Muscle of leg (tissue), 3 donors: ENCODE measurements at regions not wholly inside any gene's neighbourhood (a gene's known extent, or its start where the extent isn't known, plus 50 kb on each side); places are given as distances from the start of the nearest gene placed in this dataset.

Experiments
- DNase-seq: peaks from one replicate; pipeline ENCODE4 v3.0.0; 2013
- H3K27ac ChIP-seq: one replicate; pipeline ENCODE4 v1.5.1; 2013; ENCODE audit warnings: mild to moderate bottlenecking, low read length, control low read depth
- H3K27me3 ChIP-seq: one replicate; pipeline ENCODE4 v1.6.1; 2013; ENCODE audit warnings: low read length; ENCODE audit not compliant: control insufficient read depth, insufficient read depth
- H3K36me3 ChIP-seq: one replicate; pipeline ENCODE4 v1.6.1; 2013; ENCODE audit warnings: low read length; ENCODE audit not compliant: control insufficient read depth, insufficient read depth
- H3K4me1 ChIP-seq: one replicate; pipeline ENCODE4 v1.6.1; 2013; ENCODE audit warnings: low read length; ENCODE audit not compliant: control insufficient read depth, insufficient read depth
- H3K4me3 ChIP-seq: one replicate; pipeline ENCODE4 v1.5.1; 2013; ENCODE audit warnings: low read length, control low read depth
- H3K9me3 ChIP-seq: replicated peaks from 2 replicates; pipeline ENCODE4 v1.6.1; 2013; ENCODE audit warnings: low read depth, low read length; ENCODE audit not compliant: control insufficient read depth
- WGBS: methylation state at CpG from one replicate; pipeline ENCODE4 v1.1.5; 2013; ENCODE audit warnings: missing lambda C conversion rate; ENCODE audit not compliant: insufficient coverage; 5-methylcytosine and 5-hydroxymethylcytosine counted together

DNA sequence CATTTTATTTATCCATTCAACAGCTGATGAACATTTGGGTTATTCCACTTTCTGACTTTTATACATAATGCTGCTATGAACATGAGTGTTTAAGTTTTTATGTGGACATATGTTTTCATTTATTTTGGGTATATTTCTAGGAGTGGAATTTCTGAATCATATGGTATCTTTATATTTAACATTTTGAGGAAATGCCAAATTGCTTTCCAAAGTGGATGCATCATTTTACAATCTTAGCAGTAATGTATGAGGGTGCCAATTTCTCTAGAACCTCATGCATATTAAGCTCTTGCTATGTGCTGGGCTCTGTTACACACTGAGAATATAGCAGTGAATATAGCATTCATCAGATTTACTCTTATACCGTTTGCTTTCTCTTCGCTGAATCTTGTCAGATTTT is 983.7 kb downstream of the STIM2 start:
- H3K4me1 ChIP-seq: no peaks in the 10 kb centered on the region
- peak; percentile 87 for DNase-seq
- peak overlapping the region; percentile 47 for H3K27ac ChIP-seq
- no peaks in the 10 kb centered on the region for H3K27me3 ChIP-seq
- no CpG with 5 or more reads among the region's 2 CpGs for WGBS
- H3K4me3 ChIP-seq: no peak overlapping the region
- no peaks in the 10 kb centered on the region for H3K9me3 ChIP-seq
- no peaks in the 10 kb centered on the region for H3K36me3 ChIP-seq

DNA sequence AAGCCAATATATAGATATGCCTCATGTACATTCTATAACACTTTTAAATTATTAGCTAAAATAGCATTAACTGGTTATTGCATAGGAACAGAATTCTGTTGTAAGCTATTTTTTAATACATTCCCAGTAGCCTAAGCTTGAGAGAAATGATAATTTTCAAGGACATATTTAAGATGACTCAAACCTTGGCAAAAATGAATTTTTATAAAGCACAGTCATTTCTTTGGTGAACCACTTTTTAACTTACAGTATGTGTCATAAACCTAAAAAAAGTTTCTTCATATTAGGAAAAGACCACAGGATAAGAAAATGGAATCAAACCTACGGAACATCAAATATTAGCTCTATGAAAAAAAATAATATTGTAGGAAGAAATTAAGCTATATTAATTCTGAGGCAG is 986.3 kb downstream of the STIM2 start:
- no CpG with 5 or more reads among the region's 1 CpG for WGBS
- no peaks in the 10 kb centered on the region for H3K27me3 ChIP-seq
- H3K27ac ChIP-seq: no peak overlapping the region
- no peaks in the 10 kb centered on the region for H3K4me1 ChIP-seq
- no peak overlapping the region for H3K4me3 ChIP-seq
- H3K9me3 ChIP-seq: no peaks in the 10 kb centered on the region
- no peaks in the 10 kb centered on the region for H3K36me3 ChIP-seq
- no peak for DNase-seq

DNA sequence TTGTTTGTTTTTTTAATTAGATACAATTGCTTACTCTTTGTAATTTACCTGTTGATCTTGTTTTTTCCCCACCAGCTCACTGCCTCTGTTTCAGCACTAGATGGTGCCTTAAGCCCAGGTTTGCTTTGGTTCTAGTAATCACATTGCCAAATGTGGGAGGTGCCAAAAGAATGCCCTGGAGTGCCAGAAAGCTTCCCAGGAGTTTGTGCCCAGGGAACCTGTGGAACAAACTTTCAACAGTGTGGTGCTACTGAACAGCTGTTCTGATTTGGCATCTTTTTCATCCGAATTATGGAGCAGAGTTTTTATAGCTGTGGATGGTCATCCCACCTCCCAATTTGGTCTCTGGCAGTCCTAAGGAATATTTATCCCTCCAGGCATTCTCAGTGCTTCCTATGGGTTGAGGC is 1000.7 kb downstream of the STIM2 start:
- Histone ChIP-seq H3K4me3 (no peak overlapping the region), H3K27ac (no peak overlapping the region), H3K27me3 (no peaks in the 10 kb centered on the region), H3K4me1 (no peaks in the 10 kb centered on the region), H3K9me3 (no peaks in the 10 kb centered on the region), H3K36me3 (no peaks in the 10 kb centered on the region)
- no CpG with 5 or more reads among the region's 1 CpG for WGBS
- DNase-seq: peak; percentile 13

DNA sequence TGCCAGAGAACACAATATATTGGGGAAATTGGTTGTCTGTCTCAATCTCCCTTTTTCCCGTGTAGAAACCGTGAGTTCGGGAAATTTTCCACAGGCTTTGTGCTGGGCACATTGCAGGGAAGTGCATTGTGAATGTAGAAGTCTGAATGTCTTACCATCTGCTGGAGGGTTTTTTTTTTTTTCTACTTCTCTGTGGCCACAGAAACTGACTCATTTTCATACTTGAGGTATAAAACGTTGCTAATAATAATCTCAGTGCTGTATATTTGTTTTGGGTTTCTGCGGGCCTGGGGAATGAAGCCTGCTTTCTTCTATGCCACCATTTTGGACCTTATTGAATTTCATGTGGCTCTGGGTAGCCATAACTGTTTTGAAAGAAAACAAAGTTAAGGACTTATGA is 1001.2 kb downstream of the STIM2 start:
- H3K36me3 ChIP-seq: no peaks in the 10 kb centered on the region
- no CpG with 5 or more reads among the region's 5 CpGs for WGBS
- peak; percentile 2 for DNase-seq
- H3K4me1 ChIP-seq: no peaks in the 10 kb centered on the region
- no peaks in the 10 kb centered on the region for H3K9me3 ChIP-seq
- H3K27ac ChIP-seq: no peak overlapping the region
- no peak overlapping the region for H3K4me3 ChIP-seq
- H3K27me3 ChIP-seq: no peaks in the 10 kb centered on the region

DNA sequence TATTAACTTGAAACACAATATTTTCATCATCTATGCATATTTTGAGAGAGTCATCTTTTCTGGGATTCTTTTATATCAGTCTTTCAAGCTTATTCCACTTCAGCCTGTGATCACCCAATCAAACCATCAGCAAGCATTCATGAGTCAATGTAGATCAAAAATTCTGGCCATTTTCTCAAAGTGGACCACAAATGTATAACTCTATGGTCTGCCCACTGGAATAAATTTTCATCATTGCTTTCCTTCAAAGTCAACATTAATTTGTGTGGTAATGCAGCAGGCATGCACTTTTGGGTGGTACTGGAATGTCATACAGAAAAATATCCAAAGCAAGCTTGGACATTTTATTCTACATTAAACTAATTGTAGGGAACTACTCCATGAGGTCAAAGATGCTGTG is 1013.0 kb downstream of the STIM2 start:
- Histone ChIP-seq H3K4me1 (no peaks in the 10 kb centered on the region), H3K36me3 (no peaks in the 10 kb centered on the region), H3K9me3 (no peaks in the 10 kb centered on the region), H3K4me3 (no peak overlapping the region), H3K27ac (no peak overlapping the region), H3K27me3 (no peaks in the 10 kb centered on the region)
- DNase-seq: no peak

DNA sequence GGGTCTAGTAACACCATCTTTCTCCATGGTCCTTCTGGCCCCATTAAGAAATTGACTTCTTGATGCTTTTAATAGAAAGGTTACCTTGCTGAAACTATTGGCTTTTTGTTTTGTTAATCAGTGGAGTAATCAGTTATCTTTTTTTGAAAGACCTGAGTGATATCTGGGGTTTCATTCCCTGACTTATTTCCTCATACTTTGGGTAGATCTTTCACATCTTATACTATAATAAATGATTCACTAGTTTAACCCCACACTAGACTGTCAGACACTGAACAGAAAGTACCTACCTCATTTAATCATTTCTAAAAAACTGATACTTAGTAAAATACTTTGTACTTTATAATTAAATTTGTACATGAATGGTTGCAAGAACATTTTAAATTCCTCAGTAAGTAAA is 1021.1 kb downstream of the STIM2 start:
- peaks cover 4% of the 10 kb centered on the region for H3K9me3 ChIP-seq
- H3K27ac ChIP-seq: no peak overlapping the region
- DNase-seq: no peak
- no peaks in the 10 kb centered on the region for H3K36me3 ChIP-seq
- H3K27me3 ChIP-seq: no peaks in the 10 kb centered on the region
- no peak overlapping the region for H3K4me3 ChIP-seq
- H3K4me1 ChIP-seq: no peaks in the 10 kb centered on the region

DNA sequence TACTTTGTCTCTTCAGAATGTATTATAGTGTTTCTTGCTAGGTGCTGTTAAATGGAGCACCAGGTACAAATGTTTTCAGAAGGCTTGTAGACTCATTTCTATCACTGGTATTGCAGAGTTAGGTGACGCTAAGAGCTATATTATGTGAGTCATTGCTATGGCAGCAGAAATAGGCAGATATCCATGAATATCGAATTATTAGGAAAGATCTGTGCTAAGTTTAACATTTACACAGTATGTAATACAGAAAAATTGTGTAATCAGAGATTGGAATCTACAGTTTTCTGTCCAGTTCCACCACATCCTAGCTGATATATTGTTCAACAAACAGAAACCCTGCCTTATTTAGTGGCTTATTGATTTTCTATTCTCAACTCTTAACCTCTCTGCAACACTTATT is 1025.5 kb downstream of the STIM2 start:
- H3K27ac ChIP-seq: no peak overlapping the region
- no peaks in the 10 kb centered on the region for H3K4me1 ChIP-seq
- H3K27me3 ChIP-seq: no peaks in the 10 kb centered on the region
- no peak for DNase-seq
- H3K36me3 ChIP-seq: no peaks in the 10 kb centered on the region
- WGBS: no CpG with 5 or more reads among the region's 2 CpGs
- H3K4me3 ChIP-seq: no peak overlapping the region
- no peaks in the 10 kb centered on the region for H3K9me3 ChIP-seq

DNA sequence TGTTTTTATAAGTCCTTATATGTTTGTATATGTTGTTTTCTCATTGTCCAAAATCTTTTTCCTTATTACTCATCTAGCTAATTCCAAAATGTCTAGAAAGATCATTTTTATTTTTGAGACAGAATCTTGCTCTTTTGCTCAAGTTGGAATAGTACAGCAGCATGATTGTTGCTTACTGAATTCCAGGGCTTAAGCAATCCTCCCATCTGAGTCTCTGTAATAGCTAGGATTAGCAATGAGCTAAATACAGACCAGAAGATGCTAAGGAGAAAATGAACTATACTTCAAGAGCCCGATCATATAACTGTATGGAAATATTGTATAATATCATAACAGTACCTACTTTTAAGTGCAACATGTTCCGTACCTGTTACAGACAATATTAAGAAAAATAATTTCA is 1027.0 kb downstream of the STIM2 start:
- no CpG with 5 or more reads among the region's 2 CpGs for WGBS
- H3K36me3 ChIP-seq: no peaks in the 10 kb centered on the region
- no peaks in the 10 kb centered on the region for H3K27me3 ChIP-seq
- no peak overlapping the region for H3K4me3 ChIP-seq
- DNase-seq: no peak
- H3K4me1 ChIP-seq: no peaks in the 10 kb centered on the region
- no peak overlapping the region for H3K27ac ChIP-seq
- H3K9me3 ChIP-seq: no peaks in the 10 kb centered on the region

DNA sequence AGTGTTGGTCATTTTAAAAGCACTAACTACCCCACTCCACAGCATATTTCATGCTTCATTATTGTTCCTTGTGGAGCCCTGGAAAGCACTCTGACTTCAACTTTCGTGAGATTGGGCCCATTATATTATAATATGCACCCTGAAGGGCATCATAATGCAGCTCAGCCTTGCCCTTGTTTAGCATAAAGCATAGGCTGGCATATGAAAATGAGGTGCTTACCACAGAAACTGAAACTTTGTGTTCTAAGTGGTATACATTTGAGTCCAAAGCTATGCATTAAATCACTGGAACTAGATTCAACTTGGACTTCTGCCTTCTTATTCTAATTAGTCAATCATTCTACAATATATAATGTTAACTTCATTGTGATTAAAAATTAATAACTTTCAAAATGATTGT is 1027.9 kb downstream of the STIM2 start:
- H3K36me3 ChIP-seq: no peaks in the 10 kb centered on the region
- no peaks in the 10 kb centered on the region for H3K9me3 ChIP-seq
- no CpG with 5 or more reads among the region's 1 CpG for WGBS
- H3K4me1 ChIP-seq: no peaks in the 10 kb centered on the region
- H3K4me3 ChIP-seq: no peak overlapping the region
- DNase-seq: no peak
- H3K27ac ChIP-seq: no peak overlapping the region
- no peaks in the 10 kb centered on the region for H3K27me3 ChIP-seq

DNA sequence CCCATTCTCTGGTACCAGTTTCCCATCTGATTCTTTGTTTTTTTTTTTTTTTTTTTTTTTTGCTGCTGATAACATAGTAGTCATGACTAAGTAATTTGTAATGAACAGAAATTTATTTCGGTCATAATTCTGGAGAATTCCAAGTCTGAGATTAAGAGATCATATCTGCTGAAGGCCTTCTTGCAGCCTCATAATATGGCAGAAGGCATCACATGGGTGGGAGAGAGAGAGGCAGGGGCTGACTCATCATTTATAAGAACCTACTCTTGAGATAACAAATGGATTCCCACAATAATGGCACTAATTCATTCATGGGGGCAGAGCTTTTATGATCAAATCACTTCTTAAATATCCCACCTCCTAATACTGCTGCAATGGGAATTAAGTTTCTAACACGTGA is 1034.3 kb downstream of the STIM2 start:
- Histone ChIP-seq H3K36me3 (no peaks in the 10 kb centered on the region), H3K4me1 (no peaks in the 10 kb centered on the region), H3K9me3 (no peaks in the 10 kb centered on the region), H3K27me3 (no peaks in the 10 kb centered on the region), H3K27ac (no peak overlapping the region), H3K4me3 (no peak overlapping the region)
- WGBS: no CpG with 5 or more reads among the region's 2 CpGs
- no peak for DNase-seq

DNA sequence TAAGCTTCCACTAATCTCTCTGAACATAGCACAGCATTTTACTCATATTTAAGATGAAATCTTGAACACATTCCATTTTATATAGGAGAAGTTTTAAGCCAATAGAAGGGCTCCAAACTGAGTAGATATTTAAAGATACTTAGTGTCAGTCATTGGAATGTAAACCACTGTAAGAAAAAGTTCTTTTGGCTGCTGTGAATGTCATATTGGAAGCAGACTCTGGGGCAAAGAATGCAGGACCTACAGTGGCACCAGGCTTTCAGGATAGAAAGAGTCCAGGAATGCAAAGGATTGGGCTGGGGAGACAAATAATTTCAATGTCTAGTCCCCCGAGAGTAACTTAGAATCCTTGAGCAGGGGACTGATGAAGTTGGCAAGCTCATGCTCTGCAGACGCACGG is 1047.7 kb downstream of the STIM2 start:
- no peaks in the 10 kb centered on the region for H3K9me3 ChIP-seq
- H3K4me1 ChIP-seq: no peaks in the 10 kb centered on the region
- no peak for DNase-seq
- no peaks in the 10 kb centered on the region for H3K27me3 ChIP-seq
- 80% methylated on average over 1 of the region's 3 CpGs for WGBS
- no peak overlapping the region for H3K4me3 ChIP-seq
- no peaks in the 10 kb centered on the region for H3K36me3 ChIP-seq
- no peak overlapping the region for H3K27ac ChIP-seq
